GM19463 (cell line): ENCODE measurements at regions not wholly inside any gene's neighbourhood (a gene's known extent, or its start where the extent isn't known, plus 50 kb on each side); places are given as distances from the start of the nearest gene placed in this dataset.
"Not testable (repeated sequence)": the region's sequence is repeated elsewhere in the genome, so short reads cannot be mapped to it uniquely, and the experiment has no call there.

Experiments
- ATAC-seq: cut with Tn5 transposase; IDR thresholded peaks from one replicate; pipeline ENCODE4 v1.9.1; 2021; ENCODE audit warnings: mild to moderate bottlenecking, moderate library complexity; ENCODE audit not compliant: unreplicated experiment

DNA sequence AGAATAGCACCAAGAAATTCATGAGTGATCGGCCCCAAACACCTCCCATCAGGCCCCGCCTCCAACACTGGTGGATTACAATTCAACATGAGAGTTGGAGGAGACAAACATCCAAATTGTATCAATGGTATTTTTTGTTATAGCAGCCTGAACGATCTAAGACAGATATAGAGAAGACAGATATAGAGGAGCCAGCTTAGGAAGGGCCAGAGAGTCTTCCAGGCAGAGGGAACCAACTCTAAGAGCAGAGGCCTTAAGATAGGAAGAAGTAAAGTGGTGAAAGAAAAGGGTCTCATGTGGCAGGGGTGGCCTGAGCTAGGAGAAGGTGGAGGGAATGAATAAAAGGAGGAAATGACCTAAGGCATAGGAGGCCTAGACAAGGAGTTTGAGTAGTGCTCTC, 158.8 kb upstream of the TBL1XR1 start:
- no peak for ATAC-seq

DNA sequence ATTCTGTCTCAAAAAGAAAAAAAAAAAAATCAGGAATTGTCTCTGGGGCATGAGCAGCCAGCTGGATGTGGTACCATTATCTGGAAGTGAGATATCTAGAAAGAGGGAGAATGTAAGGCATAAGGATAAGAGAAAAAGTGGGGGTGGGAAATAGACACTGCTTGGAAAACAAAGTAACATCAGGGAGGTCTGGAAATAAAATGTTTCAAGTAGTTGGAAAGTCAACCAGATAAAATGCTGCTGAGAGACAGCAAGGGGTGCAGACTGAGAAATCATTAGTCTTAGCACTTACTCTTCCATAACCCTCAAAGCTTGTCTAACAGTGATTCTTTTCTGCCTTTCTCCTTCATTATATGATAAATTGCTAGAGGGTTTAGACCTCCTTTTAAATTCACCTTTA, 159.7 kb upstream of the TBL1XR1 start:
- ATAC-seq: no peak

DNA sequence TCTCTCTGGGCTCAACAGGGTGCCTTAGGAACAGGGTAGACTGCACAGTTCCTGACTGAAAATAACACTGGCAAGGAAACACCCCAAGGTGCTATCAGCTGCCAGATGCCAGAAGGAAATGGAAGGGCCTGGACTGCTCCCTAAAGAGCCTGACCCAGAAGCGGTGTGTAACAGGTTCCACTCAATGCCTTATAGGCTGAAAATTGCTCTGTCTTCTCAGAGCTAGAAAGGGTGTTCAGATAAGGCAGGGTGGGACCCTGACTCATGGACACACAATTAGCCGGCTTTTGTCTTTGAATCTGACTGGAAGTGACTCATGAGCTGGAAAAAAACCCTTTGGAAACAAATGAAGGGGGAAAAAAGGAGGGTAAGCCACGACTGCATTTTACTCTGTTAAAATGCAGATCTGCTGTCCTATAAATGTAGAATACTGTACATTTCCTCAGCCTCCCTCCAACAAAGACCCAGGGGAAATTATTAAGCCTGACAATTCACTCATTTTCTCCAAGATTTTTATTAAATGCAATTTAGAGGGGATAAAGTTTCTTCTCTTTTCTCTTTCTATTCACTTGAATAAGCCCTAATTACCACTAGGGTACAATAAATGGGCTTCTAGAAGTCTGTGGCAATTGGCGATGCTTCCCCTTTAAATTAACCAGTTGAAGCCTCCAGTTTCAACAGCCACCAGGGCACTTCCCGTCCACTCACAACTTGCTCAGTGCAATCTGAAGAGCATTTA, 160.2 kb upstream of the TBL1XR1 start:
- ATAC-seq: no peak

DNA sequence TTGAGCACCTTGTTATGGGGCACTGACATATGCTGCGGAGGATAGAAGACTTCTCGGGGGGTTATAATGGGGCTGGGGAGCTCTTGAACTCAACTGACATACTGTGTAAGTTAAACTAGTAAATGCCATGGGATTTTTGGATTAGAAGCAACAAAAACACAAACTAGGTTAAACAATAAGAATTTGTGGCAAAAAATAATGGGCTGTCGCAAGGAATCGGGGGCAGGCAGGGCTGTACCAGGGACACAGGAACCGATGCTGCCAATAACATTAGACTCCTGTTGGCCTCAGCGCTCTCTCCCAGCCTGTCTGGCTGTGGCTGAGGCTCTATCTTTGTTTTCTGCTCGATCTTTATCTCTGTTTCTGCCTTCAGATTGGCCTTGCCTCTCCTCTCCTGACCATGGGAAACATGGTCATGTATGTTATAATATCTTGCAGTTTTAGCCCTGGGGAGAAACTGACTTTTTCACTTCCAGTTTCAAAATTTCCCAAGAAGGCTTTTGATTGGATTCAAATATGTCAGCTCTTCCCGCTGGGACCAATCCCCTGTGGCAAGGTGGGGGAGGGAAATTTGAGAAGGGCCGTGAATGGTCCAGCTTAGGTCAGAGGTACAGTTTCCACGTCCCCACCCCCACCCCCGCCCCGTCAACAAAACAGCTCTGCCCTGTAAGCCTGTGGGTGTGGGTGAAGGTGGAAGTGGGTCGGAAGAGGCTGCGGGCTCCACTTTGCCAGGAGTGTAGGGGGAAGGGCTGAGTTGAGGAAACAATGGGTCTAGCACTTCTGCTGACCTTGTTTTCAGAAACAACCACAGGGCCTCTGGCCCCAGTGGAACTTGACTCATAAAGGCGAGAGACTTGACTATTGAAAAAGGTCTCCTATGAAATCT, 161.1 kb upstream of the TBL1XR1 start:
- peak; percentile 48 for ATAC-seq

DNA sequence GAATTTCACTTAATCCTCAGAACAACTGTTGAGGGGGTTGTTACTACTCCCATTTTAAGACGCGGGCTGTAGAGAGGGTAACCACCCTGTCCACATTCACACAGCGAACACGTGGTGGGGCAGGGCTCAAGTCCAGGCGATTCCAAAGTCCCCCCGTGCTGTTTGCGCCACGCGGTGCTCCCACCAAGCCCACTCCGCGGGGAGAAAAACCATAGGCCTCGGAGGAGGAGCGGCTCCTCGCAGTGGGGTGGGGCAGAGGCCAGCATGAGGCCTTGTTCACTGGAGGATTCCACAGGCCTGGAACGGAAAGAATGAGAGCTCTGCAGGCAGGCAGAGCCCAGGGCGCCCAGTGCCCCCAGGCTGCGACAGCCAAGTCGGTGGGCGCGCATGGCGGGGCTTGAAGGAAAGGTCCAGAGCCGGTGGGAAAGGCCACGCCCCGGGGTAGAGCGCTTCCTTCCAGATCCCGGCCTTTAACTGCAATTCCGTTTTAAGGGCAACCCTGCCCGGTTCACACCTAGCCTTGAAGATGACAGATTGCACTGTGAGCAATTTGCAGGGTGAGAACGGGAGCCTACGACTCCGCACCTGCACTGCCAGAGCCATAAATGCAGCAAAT, 161.8 kb upstream of the TBL1XR1 start:
- ATAC-seq: peak; percentile 7

DNA sequence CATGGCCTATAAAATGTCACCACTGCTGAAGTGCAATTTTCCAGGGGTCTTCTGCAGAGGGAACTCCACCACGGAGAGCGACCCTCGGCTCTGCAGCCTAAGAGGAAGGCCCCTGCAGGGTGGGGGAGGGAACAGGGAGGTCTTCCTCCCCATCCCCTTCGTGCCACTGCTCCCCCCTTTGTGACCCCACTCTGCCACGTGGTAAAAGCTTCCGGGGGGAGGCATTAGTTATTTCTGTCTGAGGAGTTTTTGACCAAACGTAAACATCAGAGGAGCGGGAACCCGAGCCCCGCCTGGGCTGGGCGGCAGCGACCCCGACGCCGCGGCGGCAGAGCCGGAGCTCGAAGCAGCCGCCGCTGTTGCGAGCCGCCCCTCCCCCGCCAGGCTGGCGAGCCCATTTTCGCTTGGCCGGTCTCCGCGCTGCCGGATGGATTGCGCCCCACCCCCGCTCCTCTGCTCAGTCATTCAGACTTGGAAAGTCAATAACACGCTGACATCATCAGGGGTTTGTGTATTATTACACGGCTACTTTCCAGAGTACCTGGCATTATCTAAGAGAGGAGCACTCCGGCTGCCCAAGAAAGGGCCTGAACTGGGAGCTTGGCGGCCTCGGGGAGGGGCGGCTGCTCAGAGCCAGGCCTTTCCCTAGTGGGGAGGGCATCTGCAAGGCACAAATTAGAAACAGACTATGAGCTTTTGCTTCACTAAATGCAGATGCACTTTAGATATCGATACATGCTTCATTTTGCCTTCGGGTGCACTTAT, 162.5 kb upstream of the TBL1XR1 start:
- peak; percentile 69 for ATAC-seq

DNA sequence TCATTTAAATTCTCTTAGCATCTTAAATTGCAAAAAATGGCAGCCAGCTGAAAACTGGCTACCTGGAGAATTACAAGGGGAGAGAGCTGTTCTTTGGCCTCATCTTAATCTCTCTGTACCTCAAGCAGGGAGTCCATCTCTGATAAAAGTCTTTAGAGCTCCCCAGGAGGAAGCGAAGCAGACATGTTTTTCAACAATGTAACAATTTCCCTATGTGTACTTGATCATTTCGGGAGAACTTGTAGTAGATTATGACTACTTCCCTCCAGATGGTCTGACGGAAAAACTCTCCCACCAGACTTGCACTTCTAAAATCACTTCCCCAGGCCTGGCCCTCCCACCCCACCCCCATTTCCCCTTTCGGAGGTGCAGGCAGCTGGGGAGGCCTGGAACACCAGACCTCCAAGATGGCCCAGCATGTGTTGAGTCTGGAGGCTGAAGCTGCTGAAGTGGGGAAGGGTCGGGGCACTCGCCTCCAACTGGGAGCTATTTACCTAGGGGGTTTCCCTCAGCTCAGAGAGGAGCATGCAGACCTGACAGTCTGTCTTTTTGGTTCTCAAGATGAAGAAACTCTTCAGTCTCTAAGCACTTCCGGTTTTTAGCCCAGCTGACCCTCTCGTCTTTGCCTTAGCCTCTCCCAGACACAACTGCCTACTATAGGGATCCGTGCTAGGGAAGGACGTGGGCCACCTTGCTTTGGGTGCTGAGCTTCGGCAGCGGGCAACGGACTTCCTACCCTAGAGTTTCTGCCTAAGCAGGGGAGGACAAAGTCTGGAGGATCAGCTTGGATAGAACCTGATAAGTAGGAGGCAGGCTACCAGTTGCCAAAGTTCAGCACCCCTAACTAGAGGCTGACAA, 164.0 kb upstream of the TBL1XR1 start:
- no peak for ATAC-seq

DNA sequence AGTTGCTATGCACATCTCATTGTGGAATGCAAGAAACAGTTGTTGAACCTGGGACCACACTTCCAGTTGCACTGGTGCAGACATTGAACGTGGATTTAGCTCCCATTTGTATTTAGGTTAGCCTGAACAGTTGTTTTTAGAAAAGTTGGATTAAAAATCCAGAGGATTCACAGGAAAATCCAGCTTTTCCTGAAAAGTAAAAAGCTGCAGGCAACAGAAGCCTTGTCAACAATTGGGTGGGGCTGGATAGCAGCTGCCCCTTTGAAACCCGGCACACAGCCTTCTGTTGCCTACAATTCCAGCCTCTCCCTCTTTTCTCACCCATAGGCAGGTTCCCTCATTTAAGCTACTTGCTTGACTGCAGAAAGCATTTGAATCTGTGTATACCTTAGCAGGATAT, 165.3 kb upstream of the TBL1XR1 start:
- ATAC-seq: no peak

DNA sequence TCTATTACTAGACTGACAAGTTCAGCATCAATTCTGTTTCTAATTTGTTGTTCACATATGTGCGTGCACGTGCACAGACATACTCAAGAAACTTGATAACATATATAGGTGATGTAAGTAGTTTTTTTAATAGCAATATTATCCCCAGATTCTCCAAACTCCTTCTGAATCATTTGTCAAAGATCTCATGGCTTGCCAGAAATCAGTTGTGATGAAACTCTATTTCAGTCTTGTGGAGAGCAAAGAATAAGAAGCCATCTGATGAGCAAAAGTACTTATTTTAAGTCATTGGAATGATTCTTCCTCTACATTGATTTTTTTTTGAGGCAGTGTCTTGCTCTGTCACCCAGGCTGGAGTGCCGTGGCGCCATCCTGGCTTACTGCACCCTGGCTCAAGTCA, 167.0 kb upstream of the TBL1XR1 start:
- ATAC-seq: no peak

DNA sequence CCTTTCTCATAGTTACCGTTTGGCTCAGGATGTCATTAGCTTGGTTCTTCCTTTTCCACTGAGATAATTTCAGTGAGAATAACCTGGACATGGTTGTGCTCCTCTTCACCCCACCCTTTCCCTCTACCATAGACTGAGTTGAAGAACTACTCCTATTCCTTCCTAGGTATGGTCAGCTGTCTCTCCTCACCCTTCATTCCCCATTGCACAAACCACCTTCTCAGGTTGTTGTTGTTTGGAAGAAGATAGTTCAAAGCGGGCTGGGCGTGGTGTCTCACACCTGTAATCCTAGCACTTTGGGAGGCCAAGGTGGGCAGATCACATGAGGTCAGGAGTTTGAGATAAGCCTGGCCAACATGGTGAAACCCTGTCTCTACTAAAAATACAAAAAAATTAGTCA, 168.0 kb upstream of the TBL1XR1 start:
- ATAC-seq: not testable (repeated sequence)

DNA sequence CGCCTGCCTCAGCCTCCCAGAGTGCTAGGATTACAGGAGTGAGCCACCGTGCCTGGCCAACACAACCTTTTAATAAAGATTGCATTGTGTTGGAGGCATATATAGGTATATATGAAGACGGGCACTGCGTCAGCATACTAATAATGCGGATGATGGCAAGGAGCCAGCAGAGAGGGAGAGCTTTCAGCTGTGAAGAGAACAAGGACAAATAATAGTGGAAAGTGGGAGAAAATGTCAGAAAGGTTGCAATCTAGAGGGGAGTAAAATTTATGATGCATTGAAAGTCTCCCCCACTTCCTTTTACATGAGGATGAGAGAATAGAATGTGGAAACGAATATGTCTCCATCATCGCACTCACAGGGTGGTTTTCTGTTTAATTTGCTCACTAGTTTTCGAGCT, 170.5 kb upstream of the TBL1XR1 start:
- ATAC-seq: no peak

DNA sequence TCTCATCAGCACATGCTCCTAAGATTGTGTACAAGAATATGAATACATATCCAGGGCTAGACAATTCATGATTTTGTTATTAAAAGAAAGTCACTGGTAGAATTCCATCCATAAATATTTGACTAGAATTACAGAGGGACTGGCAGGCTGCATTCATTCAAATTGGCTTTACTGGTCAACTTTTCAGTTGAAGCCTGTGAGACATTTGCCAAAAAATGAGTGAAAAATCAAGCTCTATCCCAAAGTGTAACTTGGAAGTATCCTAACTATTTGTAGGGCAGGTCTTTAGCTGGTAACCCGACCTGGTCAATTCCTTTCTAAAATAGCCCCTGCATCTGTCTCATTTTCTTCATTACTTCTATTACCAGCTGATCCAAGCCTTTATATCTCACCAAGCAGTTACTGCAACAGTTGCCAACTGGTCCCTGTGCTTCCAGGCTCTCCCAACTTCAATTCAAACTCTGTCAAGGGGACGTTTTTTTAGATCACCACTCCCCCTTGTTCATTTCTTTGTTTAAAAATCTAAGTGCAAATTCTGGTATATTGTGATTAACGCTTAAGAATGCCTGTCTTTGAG, 173.1 kb upstream of the TBL1XR1 start:
- no peak for ATAC-seq

DNA sequence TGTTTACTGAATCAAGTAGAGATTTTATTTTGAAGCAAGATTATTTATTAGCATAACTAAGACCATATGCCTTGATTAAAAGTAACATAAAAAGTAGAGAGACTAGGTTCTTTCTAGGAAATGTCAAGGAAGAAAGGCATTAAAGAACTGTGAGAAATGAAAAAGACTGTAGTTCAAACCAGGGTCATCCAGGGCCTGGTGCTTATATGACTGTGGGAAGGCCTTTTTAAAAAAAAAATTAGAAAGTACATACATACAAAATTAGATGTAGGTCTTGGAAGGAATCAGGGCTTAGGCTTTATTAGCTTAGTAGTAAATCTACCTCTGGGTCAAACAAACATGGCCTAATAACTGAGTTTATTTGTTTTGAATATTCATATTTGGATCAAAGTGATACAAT, 173.9 kb upstream of the TBL1XR1 start:
- ATAC-seq: no peak

DNA sequence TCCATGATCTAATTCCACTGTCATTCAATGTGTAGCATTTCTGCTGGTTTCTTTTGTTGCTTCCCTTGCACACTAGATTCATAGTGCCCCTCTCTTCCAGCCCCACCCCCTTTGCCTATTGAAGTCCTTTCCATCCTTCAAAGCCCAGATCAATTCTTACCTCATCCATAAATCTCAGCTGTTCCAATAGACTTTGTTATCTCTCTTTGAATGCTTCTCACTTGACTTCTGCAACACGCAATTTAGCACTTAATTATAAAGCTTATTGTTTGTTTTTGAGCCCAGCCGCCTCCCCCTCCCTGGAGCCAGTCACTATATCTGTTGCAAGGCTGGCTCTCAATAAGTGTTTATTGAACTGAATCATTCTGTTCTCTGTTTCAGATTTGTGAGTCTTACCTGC, 174.6 kb upstream of the TBL1XR1 start:
- ATAC-seq: no peak

DNA sequence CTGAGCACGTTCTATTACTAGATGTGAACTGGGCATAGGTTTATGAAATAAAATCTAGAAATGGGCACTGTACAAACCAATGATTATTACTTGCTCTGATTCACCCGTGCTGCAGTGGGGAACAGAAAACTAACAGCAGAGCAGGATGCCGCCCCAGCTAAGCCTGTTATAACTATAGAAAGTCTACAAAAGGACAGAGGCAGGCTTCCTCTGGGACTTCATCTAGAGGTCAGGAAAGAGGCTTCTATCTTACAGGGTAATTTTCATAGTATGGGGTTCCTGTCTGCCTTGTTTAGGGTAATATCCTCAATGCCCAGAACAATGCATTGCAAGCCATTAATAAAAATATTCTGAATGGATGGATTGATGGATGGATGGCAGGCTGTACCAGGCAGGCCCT, 177.0 kb upstream of the TBL1XR1 start:
- ATAC-seq: no peak

DNA sequence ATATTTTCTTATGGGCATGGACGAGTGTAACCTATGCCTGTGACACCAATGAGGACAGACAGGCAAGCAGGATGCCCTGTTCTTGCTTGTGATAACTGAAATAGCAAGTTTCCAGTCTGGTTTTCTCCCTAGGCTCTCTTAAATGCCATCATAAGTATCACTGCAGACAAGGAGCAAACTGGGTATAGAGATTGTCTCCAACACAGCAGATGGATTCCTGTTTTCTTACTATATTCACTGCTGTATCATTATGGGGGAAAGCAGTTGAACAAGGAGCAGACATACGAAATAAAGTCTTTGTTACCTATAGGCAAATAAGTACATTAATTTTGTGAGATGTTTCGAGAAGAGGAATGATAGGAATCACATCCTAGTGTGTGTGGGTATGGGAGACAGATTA, 178.0 kb upstream of the TBL1XR1 start:
- no peak for ATAC-seq

DNA sequence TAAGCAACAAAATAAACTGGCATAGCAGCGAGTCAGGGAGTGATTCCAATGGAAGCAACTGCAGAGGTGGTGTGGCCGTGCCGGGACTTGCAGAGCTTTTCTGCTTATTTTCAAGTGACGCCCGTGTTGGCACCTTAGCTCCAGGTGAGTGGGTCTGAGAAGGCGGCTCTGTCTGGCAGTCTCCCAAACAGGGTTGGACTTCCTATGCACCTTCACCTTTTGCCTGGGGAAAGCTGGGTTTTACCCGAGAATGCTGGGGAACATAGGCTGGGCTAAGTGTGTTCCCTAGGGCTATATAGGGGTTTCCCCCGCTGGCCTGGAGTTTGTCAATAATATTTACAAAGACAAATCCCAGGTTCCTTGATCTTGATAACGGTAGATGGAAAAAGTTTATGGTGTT, 179.9 kb upstream of the TBL1XR1 start:
- ATAC-seq: no peak

DNA sequence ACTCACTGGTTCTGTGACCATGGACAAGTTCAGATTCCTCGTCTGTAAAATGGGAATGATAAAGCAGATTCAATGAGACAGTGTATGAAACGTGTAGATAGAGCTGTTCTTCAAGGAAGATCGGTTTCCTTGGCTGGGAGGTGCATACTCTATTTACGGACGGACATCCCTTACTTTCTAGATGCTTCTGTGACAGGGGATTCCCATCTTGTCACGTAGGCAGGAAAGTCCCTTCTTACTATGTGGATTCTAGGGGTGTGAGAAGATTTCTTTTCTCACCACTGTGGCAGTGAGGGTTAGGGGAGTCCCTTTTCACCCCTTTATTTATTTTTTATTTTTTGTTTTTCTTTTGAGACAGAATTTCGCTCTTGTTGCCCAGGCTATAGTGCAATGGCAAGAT, 180.9 kb upstream of the TBL1XR1 start:
- ATAC-seq: peak; percentile 86

DNA sequence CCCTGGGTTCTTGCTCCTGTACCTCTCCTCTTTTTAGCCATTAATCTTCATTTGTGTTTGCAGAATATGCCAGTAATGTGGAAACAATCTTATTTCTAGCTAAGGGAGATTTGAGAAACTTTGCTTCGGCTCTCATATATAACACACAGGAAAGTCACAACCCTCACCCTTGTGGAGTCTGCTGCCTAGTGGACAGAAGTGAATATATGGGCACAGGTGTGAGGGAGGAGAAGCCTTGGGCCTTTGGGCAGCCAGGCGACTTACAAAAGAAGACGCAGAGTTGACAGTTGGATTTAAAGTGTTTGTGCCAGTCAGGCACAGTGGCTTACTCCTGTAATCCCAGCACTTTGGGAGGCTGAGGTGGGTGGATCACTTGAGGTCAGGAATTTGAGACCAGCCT, 181.8 kb upstream of the TBL1XR1 start:
- no peak for ATAC-seq

DNA sequence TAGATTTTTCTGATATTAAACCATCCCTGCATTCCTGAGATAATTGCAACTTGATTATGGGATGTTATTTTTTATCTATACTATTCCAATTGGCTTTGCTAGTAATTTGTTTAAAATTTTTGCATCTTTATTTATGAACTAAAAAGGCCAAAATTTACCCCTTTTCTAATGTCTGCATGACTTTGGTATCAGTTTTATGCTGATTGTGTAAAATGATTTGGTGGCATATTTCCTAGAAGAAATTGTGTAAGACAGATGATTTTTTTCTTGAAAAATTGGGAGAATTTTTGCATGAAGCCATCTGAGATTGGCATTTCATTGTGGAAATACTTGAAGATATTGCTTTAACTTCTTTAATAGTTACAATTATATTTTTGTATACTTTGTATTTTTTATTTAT, 183.8 kb upstream of the TBL1XR1 start:
- no peak for ATAC-seq
